GM21737 (cell line): ENCODE measurements at regions not wholly inside any gene's neighbourhood (a gene's known extent, or its start where the extent isn't known, plus 50 kb on each side); places are given as distances from the start of the nearest gene placed in this dataset.

ENCODE experiments used
- ATAC-seq: cut with Tn5 transposase; IDR thresholded peaks from one replicate; pipeline ENCODE4 v1.9.1; 2021; ENCODE audit warnings: mild to moderate bottlenecking, moderate library complexity; ENCODE audit not compliant: unreplicated experiment

DNA sequence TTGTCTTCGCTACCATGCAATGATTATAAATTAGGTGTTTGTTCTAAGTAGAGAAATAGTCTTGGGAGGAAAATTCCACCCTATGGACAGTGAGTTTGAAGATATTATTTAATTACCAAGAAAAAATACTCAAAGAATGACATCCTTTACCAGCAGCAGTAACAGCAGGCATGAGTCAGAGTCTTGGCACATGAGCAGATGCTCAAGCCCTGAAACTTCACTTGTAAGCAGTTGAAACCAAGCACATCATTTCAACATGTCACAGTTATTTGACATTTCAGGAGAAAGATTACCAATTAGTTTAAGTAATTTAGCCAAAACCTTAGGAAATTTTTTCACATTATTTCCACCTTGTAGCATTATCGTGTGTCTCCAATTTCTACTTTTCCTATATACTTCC lies 99.2 kb downstream of the C12orf50 start:
- ATAC-seq: no peak

DNA sequence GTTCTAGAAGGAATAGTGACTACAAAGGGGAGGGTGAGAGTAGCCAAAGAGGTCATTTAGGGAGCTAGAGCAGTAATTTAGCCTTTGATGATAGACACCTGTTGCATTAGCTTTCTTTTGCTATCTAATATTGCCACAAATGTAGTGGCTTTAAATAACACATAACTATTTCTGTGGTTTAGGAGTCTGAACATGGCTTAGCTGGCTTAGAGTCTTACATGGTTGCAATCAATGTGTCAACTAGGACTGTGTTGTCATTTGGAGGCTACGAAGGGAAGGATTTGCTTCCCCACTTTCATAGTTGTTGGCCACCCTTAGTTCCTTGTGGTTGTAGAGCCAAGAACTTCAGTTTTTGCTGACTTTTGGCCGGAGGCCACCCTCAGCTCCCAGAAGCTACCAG lies 99.9 kb downstream of the C12orf50 start:
- no peak for ATAC-seq

DNA sequence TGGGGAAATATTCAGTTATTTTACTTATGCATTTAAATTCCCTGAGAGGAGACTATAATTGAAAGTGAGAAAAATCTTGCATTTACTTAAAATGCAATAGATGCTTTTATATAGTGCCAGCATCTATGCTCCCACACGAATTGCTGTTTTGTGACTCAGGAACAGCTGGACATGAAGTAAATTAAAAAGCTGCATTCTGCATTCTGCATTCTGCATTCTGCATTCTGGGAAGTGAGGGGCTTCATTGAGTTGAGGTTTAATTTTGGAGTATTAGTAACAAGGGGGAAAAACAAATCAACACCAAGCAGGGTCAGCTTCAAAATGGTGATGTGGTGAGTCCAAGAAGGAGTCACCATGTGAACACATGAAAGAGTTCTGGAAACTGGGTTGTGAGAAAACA lies 101.2 kb downstream of the C12orf50 start:
- ATAC-seq: no peak

DNA sequence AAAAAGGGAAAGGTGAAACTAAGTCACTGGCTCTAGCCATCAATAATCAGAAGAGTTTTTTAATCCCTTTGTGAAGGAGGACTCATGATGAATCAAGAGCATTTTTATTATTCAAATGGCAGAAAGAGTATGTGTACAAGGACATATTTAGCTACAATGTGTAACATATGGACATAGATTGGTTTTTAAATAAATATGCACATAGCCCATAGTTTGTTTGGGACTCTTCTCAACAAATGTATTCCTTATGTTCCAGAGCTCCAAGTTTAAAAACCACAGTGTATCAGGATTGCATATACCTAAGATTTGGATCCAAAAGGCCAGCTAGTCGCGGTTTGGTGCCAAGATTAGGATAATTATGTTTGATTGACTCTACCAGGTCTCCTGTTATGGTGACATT lies 104.2 kb downstream of the C12orf50 start:
- ATAC-seq: no peak

DNA sequence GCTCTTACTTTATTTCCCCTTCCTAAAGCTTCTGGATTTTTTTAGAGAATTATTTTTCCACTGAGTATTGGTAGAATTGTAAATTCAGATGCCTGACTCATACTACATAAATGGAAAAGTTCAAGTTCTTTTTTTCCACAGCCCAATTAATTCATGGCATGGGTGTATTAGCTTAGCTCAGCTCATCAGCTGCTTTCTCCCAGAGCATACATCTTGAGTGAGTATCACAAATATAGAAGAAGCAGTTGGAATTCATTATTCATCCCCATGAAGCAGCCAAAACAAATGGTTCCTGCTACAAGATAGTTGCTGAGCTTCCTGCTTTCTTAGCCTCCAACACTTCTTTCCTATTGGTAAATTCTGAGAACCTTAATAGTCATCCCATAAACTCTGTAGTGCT lies 105.1 kb downstream of the C12orf50 start:
- ATAC-seq: no peak

DNA sequence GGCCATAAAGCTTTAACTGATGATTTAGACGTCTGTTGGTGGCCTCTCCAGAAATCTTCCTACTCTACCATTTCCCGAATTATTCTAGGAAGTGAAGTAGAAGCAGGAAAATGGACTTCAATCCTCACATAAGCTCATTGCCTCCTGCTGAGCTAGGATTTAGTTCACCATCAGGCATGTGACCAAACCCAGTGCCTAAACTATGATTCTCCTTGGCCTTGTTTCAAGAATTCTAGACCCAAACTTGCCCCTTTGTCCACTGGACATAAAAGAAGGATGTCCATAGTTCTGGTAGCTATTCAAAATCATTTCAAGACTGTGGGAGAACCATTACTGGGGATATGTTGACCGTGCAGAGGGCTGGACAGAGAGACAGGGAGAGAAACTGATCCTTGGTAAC lies 105.8 kb downstream of the C12orf50 start:
- ATAC-seq: no peak

DNA sequence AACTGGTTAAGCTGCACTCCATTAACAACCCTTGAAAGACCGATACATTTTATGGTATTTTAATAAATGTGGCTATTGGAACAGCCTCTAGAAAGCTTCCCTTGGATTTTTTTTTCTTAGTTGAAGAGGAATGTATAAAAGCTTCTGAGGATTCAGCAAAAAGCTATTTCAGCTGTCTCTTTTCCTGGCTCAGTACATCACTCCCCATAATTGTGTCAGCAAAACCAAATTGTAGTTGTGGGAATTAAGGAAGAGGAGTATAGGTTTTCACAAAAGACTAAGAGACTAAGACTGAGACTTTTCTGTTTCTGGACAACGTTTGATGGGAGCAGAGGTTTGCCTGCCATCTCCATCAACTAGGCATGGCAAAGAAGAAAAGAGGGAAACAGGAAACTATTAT lies 106.5 kb downstream of the C12orf50 start:
- no peak for ATAC-seq

DNA sequence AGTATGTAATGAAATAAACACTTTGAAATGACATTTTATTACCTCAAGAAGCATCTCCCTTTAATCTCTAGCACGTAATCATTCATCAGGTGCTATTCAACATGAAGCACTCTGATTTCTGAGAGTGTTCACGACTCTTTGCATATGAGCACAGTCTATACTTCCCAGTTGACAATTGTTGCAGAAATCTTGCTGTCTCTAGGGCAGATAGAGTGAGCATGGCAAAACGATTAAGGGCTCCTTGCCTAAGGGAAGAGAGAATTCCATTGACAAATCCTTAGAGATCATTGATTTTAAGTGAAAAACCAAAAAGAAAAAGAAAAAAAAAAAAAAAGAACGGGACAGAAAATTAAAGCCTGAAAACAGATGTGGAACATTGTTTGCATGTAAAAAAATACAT lies 107.6 kb downstream of the C12orf50 start:
- no peak for ATAC-seq

DNA sequence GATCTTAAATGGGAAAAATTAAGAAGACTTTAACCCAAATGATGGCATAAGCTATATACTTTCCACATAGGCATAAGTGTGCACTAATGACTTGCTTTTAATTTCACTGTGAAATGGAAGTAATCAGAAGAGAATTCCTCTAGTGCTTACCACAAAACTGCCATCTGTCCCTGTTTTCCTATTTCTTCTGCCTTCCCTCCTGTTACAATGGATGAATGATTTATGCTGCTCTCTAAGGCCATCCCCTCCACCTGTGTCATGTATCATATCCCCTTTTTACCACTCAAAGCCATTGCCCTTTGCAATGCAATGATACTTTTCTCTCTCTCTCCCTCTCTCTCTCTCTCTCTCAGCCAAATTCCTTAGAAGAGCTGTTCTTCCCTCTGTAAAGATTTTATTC lies 109.1 kb downstream of the C12orf50 start:
- no peak for ATAC-seq

DNA sequence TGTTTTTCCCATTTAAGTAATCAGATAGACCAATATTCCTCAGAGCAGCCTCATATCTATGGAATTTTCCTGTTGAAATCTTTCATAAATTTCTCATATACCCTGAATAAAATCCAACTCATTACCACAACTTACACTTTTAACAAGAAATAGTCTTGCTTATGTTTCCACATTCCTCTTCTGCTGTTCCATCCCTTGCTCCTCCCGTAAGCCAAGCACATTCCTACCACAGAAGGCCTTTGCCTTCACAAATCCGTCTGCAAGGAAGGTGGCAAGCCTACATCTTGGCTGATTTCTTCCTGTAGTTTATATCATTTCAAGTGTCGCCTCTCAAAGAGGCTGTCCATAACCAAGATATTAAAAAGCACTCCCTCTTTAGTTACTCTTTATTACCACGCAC lies 127.7 kb downstream of the C12orf50 start:
- ATAC-seq: no peak

DNA sequence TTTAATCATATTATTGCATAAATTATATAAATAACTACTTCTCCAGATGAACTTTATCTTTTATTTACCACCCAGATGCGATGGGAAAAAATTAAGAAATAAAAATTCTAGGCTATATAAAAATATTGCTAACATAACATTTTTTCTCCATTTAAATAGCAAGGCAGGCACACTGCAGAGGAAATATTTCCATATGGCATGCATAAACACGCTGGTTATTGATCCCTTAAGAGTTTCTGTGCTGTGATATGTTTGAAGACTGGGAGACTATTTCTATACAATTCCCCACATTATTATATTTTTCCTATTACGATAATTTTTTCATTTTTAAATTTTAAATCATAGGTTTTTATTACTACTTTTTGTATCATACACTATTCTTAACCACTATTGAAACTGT lies 131.5 kb downstream of the C12orf50 start:
- no peak for ATAC-seq

DNA sequence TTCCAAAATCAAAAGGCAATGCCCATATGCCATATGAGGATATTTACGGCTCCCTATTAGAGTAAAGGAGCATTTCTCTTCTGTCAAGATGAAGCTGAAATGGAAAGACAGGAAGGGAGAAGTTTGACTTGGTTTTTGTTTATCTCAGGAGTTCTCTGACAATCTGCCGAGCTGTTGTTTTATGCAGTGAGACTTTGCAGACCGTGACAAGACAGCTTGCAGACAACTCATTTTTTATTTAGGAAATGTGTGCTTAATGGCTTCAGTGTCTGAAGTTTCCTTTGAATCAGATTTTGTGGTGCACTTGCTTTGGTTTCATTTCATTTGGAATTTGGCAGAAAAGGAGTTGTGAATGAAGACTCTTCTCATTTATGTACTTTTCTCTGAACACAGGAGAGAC lies 145.4 kb downstream of the C12orf50 start:
- ATAC-seq: no peak

DNA sequence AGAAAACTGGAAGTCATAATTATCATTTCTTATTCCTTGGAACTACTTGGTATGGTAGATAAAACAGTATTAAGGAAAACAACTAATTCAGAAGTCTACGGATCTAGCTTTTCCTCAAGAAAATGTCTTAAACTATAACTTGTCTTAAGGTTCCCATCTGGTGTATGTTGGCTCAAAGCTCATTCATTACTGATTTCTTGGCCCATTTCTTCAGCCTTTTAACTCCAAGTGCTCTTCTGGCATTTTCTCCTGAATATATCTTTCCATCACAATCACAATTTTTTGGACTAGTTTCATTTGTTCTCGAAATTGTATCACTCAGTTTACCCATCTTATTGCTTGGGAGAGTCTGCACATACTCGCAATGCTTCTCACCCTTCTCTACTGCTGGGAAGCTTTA lies 150.1 kb downstream of the C12orf50 start:
- ATAC-seq: no peak

DNA sequence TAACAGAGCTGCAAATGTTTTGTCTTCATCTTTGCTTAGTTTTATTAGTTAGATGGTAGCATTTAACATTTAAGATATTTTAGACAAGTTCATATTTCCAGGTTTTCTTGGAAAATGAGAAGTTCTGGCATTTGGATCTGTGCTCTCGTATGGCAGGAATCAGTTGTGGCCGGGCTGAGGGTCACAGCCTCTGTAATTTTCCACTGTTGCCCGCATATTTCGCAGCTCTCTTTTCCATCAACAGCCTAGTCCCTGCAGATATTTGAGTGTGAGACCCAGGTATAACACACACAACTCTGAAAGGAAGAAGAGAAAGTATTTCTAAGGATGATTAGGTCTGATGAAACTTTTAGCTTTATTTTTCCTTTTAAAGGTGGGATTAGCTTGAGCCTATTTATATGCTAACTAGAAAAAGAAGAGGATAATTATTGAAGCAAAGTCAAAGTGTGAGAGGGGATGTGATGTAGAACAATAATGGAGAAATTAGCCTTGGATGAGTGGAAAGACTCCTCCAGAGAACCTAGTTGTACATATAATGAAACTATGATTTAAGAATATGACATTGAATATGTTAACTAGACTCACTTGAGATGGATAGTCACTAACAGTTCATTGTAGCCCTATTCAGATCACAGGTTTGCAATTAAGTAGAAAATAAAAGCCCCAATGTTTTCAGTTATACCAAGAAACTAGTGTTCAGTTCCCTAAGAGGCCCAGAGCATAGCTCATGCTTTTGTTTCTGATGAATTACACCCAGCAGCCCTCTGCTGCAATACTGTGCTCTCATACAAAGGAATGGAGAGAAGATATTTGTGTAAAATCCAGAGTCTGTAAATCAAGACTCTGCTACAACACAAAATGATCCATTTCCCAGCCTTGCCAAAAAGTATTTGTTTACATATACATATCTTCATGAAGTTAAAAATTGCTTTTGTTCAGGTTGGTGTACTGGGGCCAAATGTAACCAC lies 158.4 kb downstream of the C12orf50 start:
- ATAC-seq: no peak

DNA sequence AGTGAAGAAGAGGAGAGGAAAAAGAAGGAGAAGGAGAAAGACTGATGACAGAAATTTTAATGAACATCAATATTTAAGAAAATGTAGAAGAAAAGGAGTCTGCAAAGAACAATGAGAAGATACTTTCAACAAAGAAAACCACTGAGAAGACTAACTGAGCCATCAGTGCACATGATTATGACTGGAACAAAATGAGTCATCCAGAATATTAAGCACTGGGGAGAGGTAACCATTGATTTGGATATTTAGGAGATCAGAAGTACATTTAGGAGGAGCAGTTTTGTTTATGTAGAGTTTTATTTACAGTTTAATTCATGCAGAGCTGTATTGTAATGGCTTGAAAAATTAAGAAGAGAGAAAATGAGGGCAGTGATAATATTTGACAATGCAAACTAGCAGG lies 159.1 kb downstream of the C12orf50 start:
- no peak for ATAC-seq

DNA sequence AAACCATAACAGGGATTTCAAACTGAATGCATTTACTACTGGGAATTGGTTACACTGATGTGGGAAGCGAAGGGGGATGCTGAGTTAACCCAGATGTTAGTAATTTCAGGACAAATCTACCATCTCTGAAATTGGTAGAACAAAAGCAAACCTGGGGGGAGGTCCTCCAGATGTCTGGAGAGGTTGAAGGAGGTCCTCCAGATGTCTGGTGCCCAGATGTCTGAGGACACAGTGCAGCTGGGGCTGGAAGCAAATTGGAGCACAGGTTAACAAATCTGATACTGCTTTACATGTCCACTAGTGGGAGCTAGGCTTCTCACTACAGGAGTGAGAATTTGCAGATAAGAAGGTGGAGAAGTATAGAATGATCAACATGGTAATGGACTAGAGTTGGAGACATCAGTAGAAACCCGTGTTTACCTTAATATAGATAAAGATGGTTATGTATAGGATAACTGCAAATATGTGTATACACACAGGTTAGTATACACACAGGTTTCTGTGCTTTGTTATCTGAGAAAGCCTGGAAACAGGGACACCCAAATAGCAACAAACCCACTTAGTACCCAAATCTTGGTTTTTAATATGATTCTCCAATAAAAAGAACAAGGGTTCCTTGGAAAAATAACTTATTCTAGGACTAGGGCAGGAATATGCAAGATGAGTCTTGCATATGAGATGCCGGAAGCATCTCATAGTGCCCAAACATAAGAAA lies 162.5 kb downstream of the C12orf50 start:
- no peak for ATAC-seq

DNA sequence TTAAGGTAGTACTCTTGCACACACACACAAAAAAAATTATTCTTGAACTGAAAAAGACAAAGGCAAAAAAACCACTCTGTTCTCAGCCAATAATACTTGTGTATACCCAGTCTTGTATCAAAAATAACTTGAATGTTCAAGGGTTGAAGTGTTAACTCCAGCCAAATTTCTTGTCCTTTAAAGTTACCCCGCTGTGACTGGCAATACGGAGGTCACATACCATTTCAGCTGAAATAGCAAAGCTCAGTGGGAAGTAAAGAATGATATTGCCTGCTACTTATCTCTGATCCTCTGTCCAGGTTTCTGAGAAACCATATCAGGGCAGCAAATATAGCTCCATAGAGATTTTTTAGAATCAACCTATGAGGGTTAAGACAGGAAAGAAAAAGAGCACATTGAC lies 167.4 kb downstream of the C12orf50 start:
- ATAC-seq: no peak

DNA sequence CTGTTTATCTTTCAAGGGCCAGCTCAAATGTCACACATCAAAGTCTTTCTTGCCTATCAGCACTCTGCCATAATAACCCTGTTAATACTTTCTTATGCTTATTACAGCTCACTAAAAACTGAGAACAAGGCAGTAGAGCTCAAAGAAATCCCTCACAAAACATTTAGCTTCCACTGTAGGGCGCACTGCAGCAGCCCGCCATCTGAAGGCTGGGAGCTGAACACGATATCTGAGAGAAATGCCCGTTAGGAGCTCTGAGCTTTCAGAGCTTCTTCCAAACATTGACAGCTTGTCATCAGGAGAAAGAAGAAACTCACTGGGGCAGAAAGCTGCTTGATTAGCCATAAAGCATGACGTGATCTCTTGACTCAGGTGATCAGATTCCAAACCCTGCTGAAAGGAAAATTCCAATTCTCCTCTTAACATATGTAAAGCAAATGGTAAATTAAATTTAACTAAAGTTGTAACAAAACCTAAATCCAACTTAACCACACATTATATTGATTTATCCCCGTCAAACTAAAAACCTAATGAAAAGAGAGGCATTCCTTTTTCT lies 175.7 kb downstream of the C12orf50 start:
- ATAC-seq: no peak

DNA sequence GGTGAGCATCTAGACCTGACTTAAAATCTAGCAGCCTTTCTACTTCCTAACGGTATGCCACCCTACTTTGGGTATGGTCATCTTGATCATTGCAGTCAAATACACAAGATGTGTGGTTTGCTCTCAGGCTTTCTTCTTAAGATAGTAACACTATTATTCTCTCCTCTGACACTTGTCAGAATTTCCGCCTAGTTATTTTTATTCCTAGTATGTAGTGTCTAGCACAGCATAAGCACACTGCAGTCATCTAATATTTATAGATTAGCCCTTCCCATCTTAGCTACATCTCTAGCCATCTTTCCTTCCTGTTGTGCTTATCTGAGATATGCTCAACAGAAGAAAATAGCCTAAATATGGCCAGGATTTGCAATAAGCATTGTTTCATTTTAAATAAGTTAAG lies 180.1 kb downstream of the C12orf50 start:
- ATAC-seq: no peak

DNA sequence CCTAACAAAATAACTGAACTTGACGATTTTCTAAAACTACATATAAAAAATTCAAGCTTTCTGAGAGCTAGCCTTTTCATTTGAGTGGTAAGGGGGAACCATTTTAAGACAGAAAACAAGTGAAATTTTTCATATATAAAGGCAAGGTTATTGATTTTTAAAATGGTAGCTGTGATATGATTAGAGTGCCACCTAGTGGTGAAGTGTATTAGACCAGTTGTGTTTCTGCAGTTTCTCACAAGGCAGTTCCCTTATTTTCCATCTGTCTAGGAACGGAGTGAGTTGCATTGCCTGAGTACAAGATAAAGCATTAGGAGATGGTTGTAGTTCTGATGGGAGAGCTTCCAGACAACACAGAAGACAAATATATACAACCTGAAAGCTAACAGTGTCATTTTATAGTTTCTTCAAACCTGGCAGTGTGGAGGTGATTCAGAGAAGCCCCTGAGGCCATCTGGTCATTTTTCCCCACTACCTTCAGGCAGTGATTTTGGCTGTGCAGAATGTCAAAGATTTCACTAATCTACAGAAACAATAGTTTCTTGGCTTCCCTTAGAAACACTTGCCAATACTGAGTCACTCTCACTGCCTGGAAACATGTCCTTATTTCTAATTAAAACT lies 180.8 kb downstream of the C12orf50 start:
- ATAC-seq: no peak

DNA sequence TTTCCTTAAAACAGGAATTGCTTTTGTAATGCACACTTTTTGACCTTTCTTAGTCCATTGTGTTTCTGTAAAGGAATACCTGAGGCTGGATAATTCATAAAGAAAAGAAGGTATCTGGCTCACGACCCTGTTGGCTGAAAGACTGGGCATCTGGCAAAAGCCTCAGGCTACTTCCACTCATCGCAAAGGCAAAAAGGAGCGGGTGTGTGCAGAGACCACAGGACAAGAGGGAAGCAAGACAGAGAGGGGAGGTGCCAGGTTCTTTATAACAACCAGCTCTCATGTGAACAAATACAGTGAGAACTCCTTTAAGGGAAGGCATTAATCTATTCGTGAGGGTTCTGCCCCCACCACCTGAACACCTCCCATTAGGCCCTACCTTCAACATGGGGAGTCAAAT lies 182.1 kb downstream of the C12orf50 start:
- no peak for ATAC-seq

DNA sequence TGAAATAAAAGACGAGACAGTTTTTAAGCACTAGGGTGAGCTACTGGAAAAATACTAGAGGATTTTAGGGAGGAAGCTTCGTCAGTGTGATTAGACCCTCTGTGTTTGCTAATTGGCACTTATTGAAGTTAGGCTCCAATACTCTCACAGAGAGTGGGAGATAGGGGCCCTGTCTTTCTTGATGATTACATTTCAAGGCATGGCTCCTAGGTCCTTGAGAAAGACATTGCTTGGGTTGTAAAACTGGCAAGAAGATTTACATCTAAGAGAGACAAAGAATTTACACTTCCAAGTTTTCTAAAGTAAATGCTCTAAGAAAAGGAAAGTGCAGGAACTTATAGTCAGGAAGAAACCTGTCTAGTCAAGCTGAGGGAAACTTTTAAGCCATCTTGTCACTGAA lies 183.2 kb downstream of the C12orf50 start:
- no peak for ATAC-seq
